ENCODE measurements at regions not wholly inside any gene's neighbourhood (a gene's known extent, or its start where the extent isn't known, plus 50 kb on each side); places are given as distances from the start of the nearest gene placed in this dataset.

- no peak overlapping the region for H3K4me2 ChIP-seq (ENCODE audit: insufficient read depth, low read length)
- no peaks in the 10 kb centered on the region for H3K9me1 ChIP-seq (ENCODE audit: control insufficient read depth, insufficient read depth, low read length)
- no peaks in the 10 kb centered on the region for H3K4me1 ChIP-seq (replicated peaks in 1 of 2; ENCODE audit: control insufficient read depth in 2 of 2, insufficient read depth in 2 of 2, low read length in 2 of 2)
- no peak for FAIRE-seq
- H3K36me3 ChIP-seq (ENCODE audit: control insufficient read depth, insufficient read depth, low read length) = no peaks in the 10 kb centered on the region
- H3K27ac ChIP-seq (ENCODE audit: extremely low read depth, low read depth, low read length) = no peak overlapping the region
- TF ChIP-seq TGIF2 (CRISPR knock-in tag; IDR thresholded peaks at IDR 0.05) = no peak
- TF ChIP-seq, protein P1, sequence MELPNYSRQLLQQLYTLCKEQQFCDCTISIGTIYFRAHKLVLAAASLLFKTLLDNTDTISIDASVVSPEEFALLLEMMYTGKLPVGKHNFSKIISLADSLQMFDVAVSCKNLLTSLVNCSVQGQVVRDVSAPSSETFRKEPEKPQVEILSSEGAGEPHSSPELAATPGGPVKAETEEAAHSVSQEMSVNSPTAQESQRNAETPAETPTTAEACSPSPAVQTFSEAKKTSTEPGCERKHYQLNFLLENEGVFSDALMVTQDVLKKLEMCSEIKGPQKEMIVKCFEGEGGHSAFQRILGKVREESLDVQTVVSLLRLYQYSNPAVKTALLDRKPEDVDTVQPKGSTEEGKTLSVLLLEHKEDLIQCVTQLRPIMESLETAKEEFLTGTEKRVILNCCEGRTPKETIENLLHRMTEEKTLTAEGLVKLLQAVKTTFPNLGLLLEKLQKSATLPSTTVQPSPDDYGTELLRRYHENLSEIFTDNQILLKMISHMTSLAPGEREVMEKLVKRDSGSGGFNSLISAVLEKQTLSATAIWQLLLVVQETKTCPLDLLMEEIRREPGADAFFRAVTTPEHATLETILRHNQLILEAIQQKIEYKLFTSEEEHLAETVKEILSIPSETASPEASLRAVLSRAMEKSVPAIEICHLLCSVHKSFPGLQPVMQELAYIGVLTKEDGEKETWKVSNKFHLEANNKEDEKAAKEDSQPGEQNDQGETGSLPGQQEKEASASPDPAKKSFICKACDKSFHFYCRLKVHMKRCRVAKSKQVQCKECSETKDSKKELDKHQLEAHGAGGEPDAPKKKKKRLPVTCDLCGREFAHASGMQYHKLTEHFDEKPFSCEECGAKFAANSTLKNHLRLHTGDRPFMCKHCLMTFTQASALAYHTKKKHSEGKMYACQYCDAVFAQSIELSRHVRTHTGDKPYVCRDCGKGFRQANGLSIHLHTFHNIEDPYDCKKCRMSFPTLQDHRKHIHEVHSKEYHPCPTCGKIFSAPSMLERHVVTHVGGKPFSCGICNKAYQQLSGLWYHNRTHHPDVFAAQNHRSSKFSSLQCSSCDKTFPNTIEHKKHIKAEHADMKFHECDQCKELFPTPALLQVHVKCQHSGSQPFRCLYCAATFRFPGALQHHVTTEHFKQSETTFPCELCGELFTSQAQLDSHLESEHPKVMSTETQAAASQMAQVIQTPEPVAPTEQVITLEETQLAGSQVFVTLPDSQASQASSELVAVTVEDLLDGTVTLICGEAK (IDR thresholded peaks at IDR 0.05) = no peak
- TF ChIP-seq, protein P1 (CRISPR knock-in tag; IDR thresholded peaks at IDR 0.05) = no peak
- no peak for TF ChIP-seq ZFP91 (CRISPR knock-in tag; IDR thresholded peaks at IDR 0.05)
- TF ChIP-seq ZNF41 (CRISPR knock-in tag; conservative IDR thresholded peaks at IDR 0.05) = no peak
- TF ChIP-seq E2F3 (CRISPR knock-in tag; IDR thresholded peaks at IDR 0.05) = no peak
- ATAC-seq = no peak
- no peaks in the 10 kb centered on the region for H3K9me3 ChIP-seq (replicated peaks; ENCODE audit: control insufficient read depth, insufficient read depth, low read depth, low read length)
- ChIA-PET CTCF (ENCODE audit: low intra/inter-chr PET ratio) (no interaction called here), POLR2A (no interaction called here)
- in situ Hi-C loops (cut with MboI) = no loop called here
- H3K27me3 ChIP-seq (ENCODE audit: control insufficient read depth in 2 of 2, insufficient read depth in 2 of 2, low read length in 2 of 2) = no peaks in the 10 kb centered on the region; a peak in 1 of 5 replicates
- H2AFZ ChIP-seq (ENCODE audit: low read depth, low read length) = no peak overlapping the region
- H3K4me3 ChIP-seq = no peak overlapping the region
- H3K9ac ChIP-seq (ENCODE audit: insufficient read depth in 1 of 2, low read depth in 2 of 2, low read length in 2 of 2) = no peak overlapping the region
- H4K20me1 ChIP-seq (replicated peaks; ENCODE audit: control insufficient read depth, insufficient read depth, low read length) = no peaks in the 10 kb centered on the region
- BruUV-seq (replicated peaks) = no TSS peak
- WGBS (ENCODE audit: insufficient coverage, low coverage, missing lambda C conversion rate) = 0% methylated on average over 6 of the region's 7 CpGs
- no peaks in the 10 kb centered on the region for H3K79me2 ChIP-seq (ENCODE audit: control insufficient read depth, insufficient read depth, low read length)
- intact Hi-C loops (cut with micrococcal nuclease) = no loop called here
- no peak for DNase-seq (ENCODE audit: extremely low read depth in 1 of 4, low spot score in 3 of 4)
Measured at GRCh38 chr9:86795047-86795442, 152.3 kb downstream of the GAS1 start.

Measured in K562 (cell line).